GM23338 (cell line): ENCODE measurements at regions not wholly inside any gene's neighbourhood (a gene's known extent, or its start where the extent isn't known, plus 50 kb on each side); places are given as distances from the start of the nearest gene placed in this dataset.

Experiments
- ATAC-seq: fragments of 200-7000 bp; cut with Tn5 transposase; 3 replicates; pipeline ENCODE4 v1.9.1; 2020
- DNase-seq: peaks from one replicate; pipeline ENCODE4 v3.0.0-alpha.2; 2015; ENCODE audit warnings: low spot score
- H2AFZ ChIP-seq: fragments of 200-600 bp; sonication (generic); 2 replicates; pipeline ENCODE4 v1.8.0; 2016; ENCODE audit warnings: antibody characterized with exemption, mild to moderate bottlenecking, moderate library complexity
- H3F3A ChIP-seq: fragments of 200-600 bp; sonication (generic); replicated peaks from 2 replicates; pipeline ENCODE4 v1.8.0; 2017; ENCODE audit warnings: antibody characterized with exemption, mixed run types, low read depth
- H3K27ac ChIP-seq: fragments of 200-600 bp; sonication (generic); 2 replicates; pipeline ENCODE4 v1.6.1; 2016; ENCODE audit warnings: low read depth
- H3K27me3 ChIP-seq: fragments of 200-600 bp; sonication (generic); 2 replicates; pipeline ENCODE4 v1.8.0; 2016; ENCODE audit warnings: mild to moderate bottlenecking, mixed run types, moderate library complexity; ENCODE audit not compliant: insufficient read depth
- H3K36me3 ChIP-seq: fragments of 200-600 bp; sonication (generic); 2 replicates; pipeline ENCODE4 v1.8.0; 2016; ENCODE audit warnings: mild to moderate bottlenecking; ENCODE audit not compliant: insufficient read depth
- H3K4me1 ChIP-seq: fragments of 200-600 bp; sonication (generic); 2 replicates; pipeline ENCODE4 v1.8.0; 2016; ENCODE audit warnings: mild to moderate bottlenecking, moderate library complexity; ENCODE audit not compliant: insufficient read depth
- H3K4me2 ChIP-seq: fragments of 200-600 bp; sonication (generic); 2 replicates; pipeline ENCODE4 v1.7.1; 2017; ENCODE audit warnings: mixed run types
- H3K4me3 ChIP-seq: fragments of 200-600 bp; sonication (generic); 2 replicates; pipeline ENCODE4 v1.6.1; 2016; ENCODE audit warnings: mixed run types
- H3K79me2 ChIP-seq: fragments of 200-600 bp; sonication (generic); replicated peaks from 2 replicates; pipeline ENCODE4 v1.8.0; 2017; ENCODE audit warnings: mild to moderate bottlenecking; ENCODE audit not compliant: insufficient read depth
- H3K9me2 ChIP-seq: fragments of 200-600 bp; sonication (generic); 2 replicates; pipeline ENCODE4 v1.8.0; 2017; ENCODE audit not compliant: insufficient read depth
- H4K20me1 ChIP-seq: fragments of 200-600 bp; sonication (generic); replicated peaks from 2 replicates; pipeline ENCODE4 v1.8.0; 2017; ENCODE audit warnings: mild to moderate bottlenecking; ENCODE audit not compliant: insufficient read depth
- H3K27ac Mint-ChIP-seq: 2 replicates; pipeline ENCODE4 v1.8.0; 2020; ENCODE audit warnings: inconsistent platforms, mild to moderate bottlenecking, moderate library complexity, mixed read lengths
- H3K27me3 Mint-ChIP-seq: 3 replicates; pipeline ENCODE4 v1.8.0; 2022; ENCODE audit warnings: low read depth, mild to moderate bottlenecking, moderate library complexity, mixed read lengths, inconsistent platforms; ENCODE audit not compliant: insufficient read depth, poor library complexity
- H3K36me3 Mint-ChIP-seq: 3 replicates; pipeline ENCODE4 v1.8.0; 2021; ENCODE audit warnings: low read depth, mild to moderate bottlenecking, inconsistent platforms, moderate library complexity, mixed read lengths
- H3K4me1 Mint-ChIP-seq: 3 replicates; pipeline ENCODE4 v1.8.0; 2020; ENCODE audit warnings: mild to moderate bottlenecking, inconsistent platforms, mixed read lengths
- H3K4me3 Mint-ChIP-seq: 3 replicates; pipeline ENCODE4 v1.8.0; 2021; ENCODE audit warnings: moderate library complexity, mild to moderate bottlenecking, inconsistent platforms, mixed read lengths
- H3K9me3 Mint-ChIP-seq: 3 replicates; pipeline ENCODE4 v1.8.0; 2020; ENCODE audit warnings: moderate library complexity, mild to moderate bottlenecking, inconsistent platforms, mixed read lengths
- CREB1 ChIP-seq: fragments of 250-450 bp; sonication (Bioruptor Pico); IDR thresholded peaks from 2 replicates; pipeline ENCODE4 v1.5.0; 2020; ENCODE audit warnings: low read depth, mild to moderate bottlenecking, moderate library complexity
- ETS1 ChIP-seq: IDR thresholded peaks from 2 replicates; pipeline ENCODE4 v1.6.1; 2016; ENCODE audit warnings: antibody characterized with exemption
- EZH2 ChIP-seq: fragments of 200-600 bp; sonication (generic); IDR thresholded peaks from one replicate; pipeline ENCODE4 v1.8.0; 2017; ENCODE audit warnings: antibody characterized with exemption, mild to moderate bottlenecking, low read depth; ENCODE audit not compliant: unreplicated experiment
- EZH2phosphoT487 ChIP-seq: fragments of 200-600 bp; sonication (generic); IDR thresholded peaks from one replicate; pipeline ENCODE4 v1.8.1; 2018; ENCODE audit warnings: antibody characterized with exemption; ENCODE audit not compliant: unreplicated experiment
- JUNB ChIP-seq: IDR thresholded peaks from one replicate; pipeline ENCODE4 v1.6.1; 2016; ENCODE audit warnings: antibody characterized with exemption; ENCODE audit not compliant: unreplicated experiment
- NANOG ChIP-seq: IDR thresholded peaks from 2 replicates; pipeline ENCODE4 v1.6.1; 2016; ENCODE audit warnings: antibody characterized with exemption, borderline replicate concordance
- POLR2AphosphoS5 ChIP-seq: IDR thresholded peaks from 2 replicates; pipeline ENCODE4 v1.6.1; 2016; ENCODE audit warnings: antibody characterized with exemption, low read depth
- STAT1 ChIP-seq: IDR thresholded peaks from one replicate; pipeline ENCODE4 v1.6.1; 2016; ENCODE audit warnings: antibody characterized with exemption; ENCODE audit not compliant: unreplicated experiment
- ZNF114 ChIP-seq: fragments of 250-450 bp; sonication (Bioruptor Pico); IDR thresholded peaks from 2 replicates; pipeline ENCODE4 v1.5.0; 2020; ENCODE audit warnings: mild to moderate bottlenecking, moderate library complexity
- ZNF331 ChIP-seq: fragments of 250-450 bp; sonication (Bioruptor Pico); IDR thresholded peaks from 2 replicates; pipeline ENCODE4 v1.5.0; 2020; ENCODE audit warnings: low read depth, mild to moderate bottlenecking, moderate library complexity
- TF ChIP-seq, protein P1 (sequence below): fragments of 250-450 bp; sonication (Bioruptor Pico); IDR thresholded peaks from 2 replicates; pipeline ENCODE4 v1.5.0; 2020; ENCODE audit warnings: mild to moderate bottlenecking, moderate library complexity
- TF ChIP-seq, protein P2 (sequence below): IDR thresholded peaks from one replicate; pipeline ENCODE4 v1.6.1; 2018; ENCODE audit warnings: antibody characterized with exemption; ENCODE audit not compliant: unreplicated experiment
- TF ChIP-seq, protein P3 (sequence below), 2 experiments: fragments of 200-600 bp in 1 of 2; sonication (generic) in 1 of 2; conservative IDR thresholded peaks; 2 replicates each; pipeline versions ENCODE4 v1.5.1 to v1.6.1; 2016 to 2017; ENCODE audit warnings: antibody characterized with exemption in 2 of 2, low read depth in 2 of 2, mild to moderate bottlenecking in 2 of 2, moderate library complexity in 1 of 2

DNA sequence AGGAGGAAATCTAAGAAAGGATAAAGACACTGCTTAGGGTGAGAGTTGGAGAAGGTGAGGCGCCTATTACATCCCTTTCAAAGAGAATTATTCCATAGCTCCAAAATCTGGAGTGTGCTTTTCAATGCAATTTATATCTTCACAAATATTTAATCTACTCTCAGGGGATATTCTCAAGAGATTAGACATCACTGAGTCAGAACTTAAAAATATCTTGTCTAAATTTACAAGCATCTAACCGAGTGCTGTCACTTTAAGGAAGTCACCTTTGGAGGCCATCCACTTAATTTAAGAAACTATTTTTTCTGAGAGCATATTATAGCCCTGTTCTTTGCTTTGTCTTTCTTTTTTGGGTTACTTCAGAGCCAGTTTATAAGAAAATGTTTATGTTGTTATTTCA, 134.6 kb downstream of the TNFSF18 start:
- peaks cover 36% of the 10 kb centered on the region for H3K9me3 Mint-ChIP-seq
- H4K20me1 ChIP-seq: no peaks in the 10 kb centered on the region
- no peaks in the 10 kb centered on the region for H3K4me1 Mint-ChIP-seq
- no peak overlapping the region for H3K27ac ChIP-seq
- no peak for ATAC-seq
- H3K4me1 ChIP-seq: no peaks in the 10 kb centered on the region
- H3K27me3 ChIP-seq: no peaks in the 10 kb centered on the region
- no peaks in the 10 kb centered on the region for H3K79me2 ChIP-seq
- peaks cover 2% of the 10 kb centered on the region for H3K27me3 Mint-ChIP-seq
- no peak overlapping the region for H2AFZ ChIP-seq
- H3F3A ChIP-seq: no peaks in the 10 kb centered on the region
- no peak overlapping the region for H3K27ac Mint-ChIP-seq
- no peak overlapping the region for H3K4me3 ChIP-seq
- no peak for TF ChIP-seq NANOG
- TF ChIP-seq, protein P1, sequence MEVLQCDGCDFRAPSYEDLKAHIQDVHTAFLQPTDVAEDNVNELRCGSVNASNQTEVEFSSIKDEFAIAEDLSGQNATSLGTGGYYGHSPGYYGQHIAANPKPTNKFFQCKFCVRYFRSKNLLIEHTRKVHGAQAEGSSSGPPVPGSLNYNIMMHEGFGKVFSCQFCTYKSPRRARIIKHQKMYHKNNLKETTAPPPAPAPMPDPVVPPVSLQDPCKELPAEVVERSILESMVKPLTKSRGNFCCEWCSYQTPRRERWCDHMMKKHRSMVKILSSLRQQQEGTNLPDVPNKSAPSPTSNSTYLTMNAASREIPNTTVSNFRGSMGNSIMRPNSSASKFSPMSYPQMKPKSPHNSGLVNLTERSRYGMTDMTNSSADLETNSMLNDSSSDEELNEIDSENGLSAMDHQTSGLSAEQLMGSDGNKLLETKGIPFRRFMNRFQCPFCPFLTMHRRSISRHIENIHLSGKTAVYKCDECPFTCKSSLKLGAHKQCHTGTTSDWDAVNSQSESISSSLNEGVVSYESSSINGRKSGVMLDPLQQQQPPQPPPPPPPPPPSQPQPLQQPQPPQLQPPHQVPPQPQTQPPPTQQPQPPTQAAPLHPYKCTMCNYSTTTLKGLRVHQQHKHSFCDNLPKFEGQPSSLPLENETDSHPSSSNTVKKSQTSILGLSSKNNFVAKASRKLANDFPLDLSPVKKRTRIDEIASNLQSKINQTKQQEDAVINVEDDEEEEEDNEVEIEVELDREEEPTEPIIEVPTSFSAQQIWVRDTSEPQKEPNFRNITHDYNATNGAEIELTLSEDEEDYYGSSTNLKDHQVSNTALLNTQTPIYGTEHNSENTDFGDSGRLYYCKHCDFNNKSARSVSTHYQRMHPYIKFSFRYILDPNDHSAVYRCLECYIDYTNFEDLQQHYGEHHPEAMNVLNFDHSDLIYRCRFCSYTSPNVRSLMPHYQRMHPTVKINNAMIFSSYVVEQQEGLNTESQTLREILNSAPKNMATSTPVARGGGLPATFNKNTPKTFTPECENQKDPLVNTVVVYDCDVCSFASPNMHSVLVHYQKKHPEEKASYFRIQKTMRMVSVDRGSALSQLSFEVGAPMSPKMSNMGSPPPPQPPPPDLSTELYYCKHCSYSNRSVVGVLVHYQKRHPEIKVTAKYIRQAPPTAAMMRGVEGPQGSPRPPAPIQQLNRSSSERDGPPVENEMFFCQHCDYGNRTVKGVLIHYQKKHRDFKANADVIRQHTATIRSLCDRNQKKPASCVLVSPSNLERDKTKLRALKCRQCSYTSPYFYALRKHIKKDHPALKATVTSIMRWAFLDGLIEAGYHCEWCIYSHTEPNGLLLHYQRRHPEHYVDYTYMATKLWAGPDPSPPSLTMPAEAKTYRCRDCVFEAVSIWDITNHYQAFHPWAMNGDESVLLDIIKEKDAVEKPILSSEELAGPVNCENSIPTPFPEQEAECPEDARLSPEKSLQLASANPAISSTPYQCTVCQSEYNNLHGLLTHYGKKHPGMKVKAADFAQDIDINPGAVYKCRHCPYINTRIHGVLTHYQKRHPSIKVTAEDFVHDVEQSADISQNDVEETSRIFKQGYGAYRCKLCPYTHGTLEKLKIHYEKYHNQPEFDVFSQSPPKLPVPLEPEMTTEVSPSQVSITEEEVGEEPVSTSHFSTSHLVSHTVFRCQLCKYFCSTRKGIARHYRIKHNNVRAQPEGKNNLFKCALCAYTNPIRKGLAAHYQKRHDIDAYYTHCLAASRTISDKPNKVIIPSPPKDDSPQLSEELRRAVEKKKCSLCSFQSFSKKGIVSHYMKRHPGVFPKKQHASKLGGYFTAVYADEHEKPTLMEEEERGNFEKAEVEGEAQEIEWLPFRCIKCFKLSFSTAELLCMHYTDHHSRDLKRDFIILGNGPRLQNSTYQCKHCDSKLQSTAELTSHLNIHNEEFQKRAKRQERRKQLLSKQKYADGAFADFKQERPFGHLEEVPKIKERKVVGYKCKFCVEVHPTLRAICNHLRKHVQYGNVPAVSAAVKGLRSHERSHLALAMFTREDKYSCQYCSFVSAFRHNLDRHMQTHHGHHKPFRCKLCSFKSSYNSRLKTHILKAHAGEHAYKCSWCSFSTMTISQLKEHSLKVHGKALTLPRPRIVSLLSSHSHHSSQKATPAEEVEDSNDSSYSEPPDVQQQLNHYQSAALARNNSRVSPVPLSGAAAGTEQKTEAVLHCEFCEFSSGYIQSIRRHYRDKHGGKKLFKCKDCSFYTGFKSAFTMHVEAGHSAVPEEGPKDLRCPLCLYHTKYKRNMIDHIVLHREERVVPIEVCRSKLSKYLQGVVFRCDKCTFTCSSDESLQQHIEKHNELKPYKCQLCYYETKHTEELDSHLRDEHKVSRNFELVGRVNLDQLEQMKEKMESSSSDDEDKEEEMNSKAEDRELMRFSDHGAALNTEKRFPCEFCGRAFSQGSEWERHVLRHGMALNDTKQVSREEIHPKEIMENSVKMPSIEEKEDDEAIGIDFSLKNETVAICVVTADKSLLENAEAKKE: no peak
- no peak for TF ChIP-seq JUNB
- TF ChIP-seq, protein P2, sequence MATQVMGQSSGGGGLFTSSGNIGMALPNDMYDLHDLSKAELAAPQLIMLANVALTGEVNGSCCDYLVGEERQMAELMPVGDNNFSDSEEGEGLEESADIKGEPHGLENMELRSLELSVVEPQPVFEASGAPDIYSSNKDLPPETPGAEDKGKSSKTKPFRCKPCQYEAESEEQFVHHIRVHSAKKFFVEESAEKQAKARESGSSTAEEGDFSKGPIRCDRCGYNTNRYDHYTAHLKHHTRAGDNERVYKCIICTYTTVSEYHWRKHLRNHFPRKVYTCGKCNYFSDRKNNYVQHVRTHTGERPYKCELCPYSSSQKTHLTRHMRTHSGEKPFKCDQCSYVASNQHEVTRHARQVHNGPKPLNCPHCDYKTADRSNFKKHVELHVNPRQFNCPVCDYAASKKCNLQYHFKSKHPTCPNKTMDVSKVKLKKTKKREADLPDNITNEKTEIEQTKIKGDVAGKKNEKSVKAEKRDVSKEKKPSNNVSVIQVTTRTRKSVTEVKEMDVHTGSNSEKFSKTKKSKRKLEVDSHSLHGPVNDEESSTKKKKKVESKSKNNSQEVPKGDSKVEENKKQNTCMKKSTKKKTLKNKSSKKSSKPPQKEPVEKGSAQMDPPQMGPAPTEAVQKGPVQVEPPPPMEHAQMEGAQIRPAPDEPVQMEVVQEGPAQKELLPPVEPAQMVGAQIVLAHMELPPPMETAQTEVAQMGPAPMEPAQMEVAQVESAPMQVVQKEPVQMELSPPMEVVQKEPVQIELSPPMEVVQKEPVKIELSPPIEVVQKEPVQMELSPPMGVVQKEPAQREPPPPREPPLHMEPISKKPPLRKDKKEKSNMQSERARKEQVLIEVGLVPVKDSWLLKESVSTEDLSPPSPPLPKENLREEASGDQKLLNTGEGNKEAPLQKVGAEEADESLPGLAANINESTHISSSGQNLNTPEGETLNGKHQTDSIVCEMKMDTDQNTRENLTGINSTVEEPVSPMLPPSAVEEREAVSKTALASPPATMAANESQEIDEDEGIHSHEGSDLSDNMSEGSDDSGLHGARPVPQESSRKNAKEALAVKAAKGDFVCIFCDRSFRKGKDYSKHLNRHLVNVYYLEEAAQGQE: no peak
- TF ChIP-seq EZH2: no peak
- no peak for TF ChIP-seq ETS1
- no peak for TF ChIP-seq CREB1
- TF ChIP-seq ZNF331 (CRISPR knock-in tag): no peak
- no peak for TF ChIP-seq EZH2phosphoT487
- TF ChIP-seq, protein P3, sequence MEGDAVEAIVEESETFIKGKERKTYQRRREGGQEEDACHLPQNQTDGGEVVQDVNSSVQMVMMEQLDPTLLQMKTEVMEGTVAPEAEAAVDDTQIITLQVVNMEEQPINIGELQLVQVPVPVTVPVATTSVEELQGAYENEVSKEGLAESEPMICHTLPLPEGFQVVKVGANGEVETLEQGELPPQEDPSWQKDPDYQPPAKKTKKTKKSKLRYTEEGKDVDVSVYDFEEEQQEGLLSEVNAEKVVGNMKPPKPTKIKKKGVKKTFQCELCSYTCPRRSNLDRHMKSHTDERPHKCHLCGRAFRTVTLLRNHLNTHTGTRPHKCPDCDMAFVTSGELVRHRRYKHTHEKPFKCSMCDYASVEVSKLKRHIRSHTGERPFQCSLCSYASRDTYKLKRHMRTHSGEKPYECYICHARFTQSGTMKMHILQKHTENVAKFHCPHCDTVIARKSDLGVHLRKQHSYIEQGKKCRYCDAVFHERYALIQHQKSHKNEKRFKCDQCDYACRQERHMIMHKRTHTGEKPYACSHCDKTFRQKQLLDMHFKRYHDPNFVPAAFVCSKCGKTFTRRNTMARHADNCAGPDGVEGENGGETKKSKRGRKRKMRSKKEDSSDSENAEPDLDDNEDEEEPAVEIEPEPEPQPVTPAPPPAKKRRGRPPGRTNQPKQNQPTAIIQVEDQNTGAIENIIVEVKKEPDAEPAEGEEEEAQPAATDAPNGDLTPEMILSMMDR (conservative IDR thresholded peaks at IDR 0.05; ENCODE audit: low read depth in 2 of 2): no peak
- TF ChIP-seq ZNF114: no peak
- TF ChIP-seq STAT1: no peak
- no peak for TF ChIP-seq POLR2AphosphoS5
- no peak for DNase-seq
- H3K36me3 Mint-ChIP-seq: peaks cover 12% of the 10 kb centered on the region
- H3K9me2 ChIP-seq: peaks cover 15% of the 10 kb centered on the region
- H3K36me3 ChIP-seq: peaks cover 5% of the 10 kb centered on the region; the same call in 1 of the 2 replicates
- no peak overlapping the region for H3K4me3 Mint-ChIP-seq
- H3K4me2 ChIP-seq: no peak overlapping the region
